Umbilical cord (tissue), 1 donor: ENCODE measurements at regions not wholly inside any gene's neighbourhood (a gene's known extent, or its start where the extent isn't known, plus 50 kb on each side); places are given as distances from the start of the nearest gene placed in this dataset.

Experiments used
- DNase-seq: peaks from one replicate; pipeline ENCODE4 v3.0.0-alpha.2; 2015; ENCODE audit warnings: low spot score

GRCh38 chr1:234779160-234779538, 169.2 kb upstream of the IRF2BP2 start:
- DNase-seq: no peak

- DNase-seq: no peak
These were observed 168.5 kb upstream of the IRF2BP2 start for GRCh38 chr1:234778221-234779159.

GRCh38 chr1:234777856-234778220, 167.9 kb upstream of the IRF2BP2 start:
- DNase-seq: no peak

GRCh38 chr1:234776876-234777855, 167.2 kb upstream of the IRF2BP2 start:
- DNase-seq: no peak

- no peak for DNase-seq
These were observed 166.4 kb upstream of the IRF2BP2 start for GRCh38 chr1:234776256-234776875.

- DNase-seq: no peak
These were observed 165.7 kb upstream of the IRF2BP2 start for GRCh38 chr1:234775477-234776246.

GRCh38 chr1:234774971-234775370, 165.0 kb upstream of the IRF2BP2 start:
- no peak for DNase-seq

- no peak for DNase-seq
These were observed 164.1 kb upstream of the IRF2BP2 start for GRCh38 chr1:234773936-234774677.

GRCh38 chr1:234772345-234773147, 162.6 kb upstream of the IRF2BP2 start:
- DNase-seq: peak; percentile 92

GRCh38 chr1:234771642-234772344, 161.8 kb upstream of the IRF2BP2 start:
- DNase-seq: no peak

GRCh38 chr1:234770924-234771540, 161.1 kb upstream of the IRF2BP2 start:
- no peak for DNase-seq

GRCh38 chr1:234769986-234770795, 160.2 kb upstream of the IRF2BP2 start:
- no peak for DNase-seq

GRCh38 chr1:234769284-234769985, 159.5 kb upstream of the IRF2BP2 start:
- no peak for DNase-seq

- DNase-seq: no peak
These were observed 158.7 kb upstream of the IRF2BP2 start for GRCh38 chr1:234768569-234769283.

GRCh38 chr1:234768171-234768568, 158.2 kb upstream of the IRF2BP2 start:
- no peak for DNase-seq

GRCh38 chr1:234765672-234766071, 155.7 kb upstream of the IRF2BP2 start:
- DNase-seq: no peak
